ENCODE measurements at regions not wholly inside any gene's neighbourhood (a gene's known extent, or its start where the extent isn't known, plus 50 kb on each side); places are given as distances from the start of the nearest gene placed in this dataset.

DNA sequence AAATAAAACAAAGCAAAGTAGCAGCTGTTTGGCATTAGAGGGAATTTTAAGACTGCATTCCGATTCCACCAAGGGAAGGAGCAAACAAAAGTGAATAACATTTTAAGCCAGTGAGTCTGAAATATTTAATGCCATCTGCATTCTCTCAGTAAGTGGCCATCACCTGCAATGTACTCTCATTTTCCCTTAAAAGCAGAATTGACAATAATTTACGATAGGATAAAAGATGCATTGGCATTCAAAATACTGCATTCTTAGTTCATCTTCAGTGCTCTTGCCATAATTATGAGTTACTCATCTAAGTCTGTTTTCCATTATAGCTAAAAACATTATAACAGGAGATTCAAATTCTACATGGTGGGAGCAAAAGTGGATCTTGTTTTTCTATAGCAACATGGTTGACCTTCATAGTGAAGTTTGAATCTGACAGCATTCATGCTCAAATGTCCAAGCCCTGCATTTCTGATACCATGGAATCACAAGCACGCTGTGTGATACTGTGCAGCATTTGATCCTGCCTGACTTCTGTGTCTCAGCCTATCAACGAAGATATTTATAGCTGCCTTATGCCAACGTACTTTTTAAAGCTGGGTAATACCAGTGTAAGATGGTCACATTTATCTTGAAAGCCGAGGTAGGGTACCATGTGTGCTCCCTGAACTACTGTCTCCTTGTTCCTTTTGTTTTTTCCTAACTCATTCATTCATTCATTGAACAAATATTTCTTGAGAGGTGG, 355.3 kb upstream of the IGFBP7 start:
- TF ChIP-seq, protein P1, sequence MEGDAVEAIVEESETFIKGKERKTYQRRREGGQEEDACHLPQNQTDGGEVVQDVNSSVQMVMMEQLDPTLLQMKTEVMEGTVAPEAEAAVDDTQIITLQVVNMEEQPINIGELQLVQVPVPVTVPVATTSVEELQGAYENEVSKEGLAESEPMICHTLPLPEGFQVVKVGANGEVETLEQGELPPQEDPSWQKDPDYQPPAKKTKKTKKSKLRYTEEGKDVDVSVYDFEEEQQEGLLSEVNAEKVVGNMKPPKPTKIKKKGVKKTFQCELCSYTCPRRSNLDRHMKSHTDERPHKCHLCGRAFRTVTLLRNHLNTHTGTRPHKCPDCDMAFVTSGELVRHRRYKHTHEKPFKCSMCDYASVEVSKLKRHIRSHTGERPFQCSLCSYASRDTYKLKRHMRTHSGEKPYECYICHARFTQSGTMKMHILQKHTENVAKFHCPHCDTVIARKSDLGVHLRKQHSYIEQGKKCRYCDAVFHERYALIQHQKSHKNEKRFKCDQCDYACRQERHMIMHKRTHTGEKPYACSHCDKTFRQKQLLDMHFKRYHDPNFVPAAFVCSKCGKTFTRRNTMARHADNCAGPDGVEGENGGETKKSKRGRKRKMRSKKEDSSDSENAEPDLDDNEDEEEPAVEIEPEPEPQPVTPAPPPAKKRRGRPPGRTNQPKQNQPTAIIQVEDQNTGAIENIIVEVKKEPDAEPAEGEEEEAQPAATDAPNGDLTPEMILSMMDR (conservative IDR thresholded peaks at IDR 0.05): no peak
- no peak for TF ChIP-seq ZFX (IDR thresholded peaks at IDR 0.05)
